AML-193 (cell line): ENCODE measurements at regions not wholly inside any gene's neighbourhood (a gene's known extent, or its start where the extent isn't known, plus 50 kb on each side); places are given as distances from the start of the nearest gene placed in this dataset.

Experiments
- DNase-seq, 2 experiments: peaks; one replicate each; lab custom pipeline; 2025; lab: John Stamatoyannopoulos, UW

DNA sequence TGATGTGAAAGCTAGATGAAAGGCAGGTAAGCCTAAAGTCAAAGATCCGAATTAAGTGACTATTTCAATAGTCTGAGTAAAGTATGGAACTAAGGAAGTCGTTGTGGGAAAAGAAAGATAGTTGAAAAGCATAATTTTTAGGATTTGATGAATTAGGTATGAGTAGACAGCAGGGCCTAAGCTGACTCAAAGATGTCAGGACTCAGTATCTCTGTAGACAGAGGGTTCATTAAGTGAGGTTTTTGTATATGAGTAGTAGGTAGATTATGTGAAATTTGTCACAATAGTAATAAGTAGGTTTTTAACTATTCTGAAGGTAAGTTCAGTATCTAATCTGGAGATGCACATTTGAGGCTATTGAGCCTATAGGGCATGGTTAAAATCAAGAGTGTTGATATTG, 196.4 kb downstream of the RASSF9 start:
- no peak for DNase-seq

DNA sequence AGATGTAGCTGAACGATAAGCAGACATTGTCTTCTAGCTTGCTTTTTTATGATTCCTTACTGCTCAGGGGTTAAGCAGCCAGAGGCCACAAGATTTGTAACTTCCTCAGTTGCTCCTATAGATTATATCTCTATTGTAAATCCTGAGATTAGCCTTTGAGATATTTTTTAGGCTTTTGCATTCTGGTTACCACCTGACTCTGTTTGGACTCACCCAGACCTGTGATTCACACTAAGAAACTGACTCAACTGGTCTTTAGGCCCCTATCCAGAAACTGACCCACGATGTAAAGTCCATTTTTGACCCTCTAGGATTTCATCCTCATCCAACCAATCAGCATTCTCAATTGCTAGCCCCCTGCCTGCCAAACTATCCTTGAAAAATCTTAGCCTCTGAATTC, 194.4 kb downstream of the RASSF9 start:
- no peak for DNase-seq

DNA sequence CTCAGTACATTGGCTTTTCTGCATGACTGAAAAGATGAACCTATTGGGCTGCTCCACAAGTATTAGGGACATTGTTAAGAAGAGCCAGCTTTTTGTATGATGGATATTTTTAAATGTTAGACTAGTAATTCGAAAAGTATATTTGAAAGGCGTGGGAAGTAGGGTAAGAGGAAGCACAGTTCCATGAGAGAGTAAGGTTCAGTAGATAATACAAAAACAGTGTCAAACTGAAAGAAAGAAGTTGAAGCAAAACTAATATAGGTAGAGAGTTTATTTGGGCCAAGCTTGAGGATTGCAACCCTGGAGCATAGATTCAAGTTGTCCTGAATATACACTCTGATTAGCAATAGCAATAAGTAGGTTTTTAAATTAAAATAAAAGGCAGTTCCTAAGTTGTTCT, 193.9 kb downstream of the RASSF9 start:
- no peak for DNase-seq

DNA sequence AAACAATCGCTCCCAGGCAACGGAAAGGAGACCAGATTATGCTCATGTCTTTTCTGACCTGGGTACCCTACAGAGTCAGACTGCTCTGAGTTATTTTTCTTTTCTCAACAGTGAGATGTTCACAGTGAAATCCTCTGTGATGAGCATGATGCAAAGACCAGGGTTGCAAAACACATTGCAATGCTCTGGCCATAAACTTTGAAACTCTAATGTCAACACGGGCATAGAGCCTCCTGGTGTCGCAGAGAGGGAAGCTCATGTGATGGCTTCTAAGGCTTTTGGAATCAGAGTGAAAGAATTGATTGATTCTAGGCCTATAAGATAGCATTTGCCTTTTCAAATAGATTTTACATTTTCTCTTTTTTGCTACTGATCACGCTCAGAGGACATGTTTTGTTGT, 193.4 kb downstream of the RASSF9 start:
- peak; percentile 53 to 69 for DNase-seq

DNA sequence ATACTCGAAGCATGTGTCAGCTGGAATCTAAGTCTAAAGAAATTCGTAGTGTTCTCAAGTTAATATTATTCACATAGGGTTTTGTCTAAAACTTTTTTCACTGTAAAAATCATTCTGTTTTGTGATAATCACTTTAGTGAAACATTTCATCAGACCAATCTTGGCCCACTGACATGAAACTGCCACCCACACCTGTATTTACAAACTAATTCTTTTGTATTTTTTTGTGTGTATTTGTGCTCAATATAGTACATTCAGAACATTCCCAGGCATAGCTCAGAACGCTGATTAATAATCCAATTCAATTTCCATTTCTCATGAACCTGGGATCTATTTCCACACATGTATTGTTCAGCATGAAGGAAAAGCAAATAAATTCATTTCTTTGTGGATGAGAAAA, 191.7 kb downstream of the RASSF9 start:
- no peak for DNase-seq

DNA sequence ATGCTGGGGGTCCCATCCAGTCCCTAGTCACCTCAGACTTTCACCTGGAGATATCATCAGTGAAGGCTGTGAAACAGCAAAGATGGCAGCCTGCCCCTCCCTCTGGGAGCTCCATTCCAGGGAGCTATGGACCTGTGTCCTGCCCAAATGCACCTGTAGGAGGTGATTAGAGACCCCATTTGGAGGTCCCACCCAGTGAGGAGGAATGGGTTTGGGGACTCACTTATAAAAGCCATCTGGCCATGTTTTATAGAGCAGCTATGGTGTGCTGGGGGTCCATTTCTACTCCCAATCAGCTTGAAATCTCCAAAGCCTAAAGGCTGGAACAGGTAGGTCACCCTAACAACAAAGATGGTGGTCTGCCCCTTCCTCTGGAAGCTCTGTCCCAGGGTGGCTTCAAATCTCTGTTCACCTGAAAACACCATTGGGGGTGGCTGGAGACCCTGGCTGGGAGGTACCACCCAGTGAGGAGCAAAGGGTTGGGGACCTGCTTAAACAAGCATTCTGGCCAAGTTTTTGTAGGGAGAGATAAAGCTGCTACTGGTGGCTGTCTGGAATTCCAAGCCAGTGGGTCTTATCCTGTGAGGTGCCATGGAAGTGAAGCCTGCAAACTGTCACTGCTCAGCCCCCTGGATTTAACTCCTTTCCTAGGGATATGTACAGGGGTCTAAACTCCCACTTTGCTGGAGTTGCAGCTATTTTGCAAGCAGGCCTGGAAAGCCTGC, 182.3 kb downstream of the RASSF9 start:
- no peak for DNase-seq

DNA sequence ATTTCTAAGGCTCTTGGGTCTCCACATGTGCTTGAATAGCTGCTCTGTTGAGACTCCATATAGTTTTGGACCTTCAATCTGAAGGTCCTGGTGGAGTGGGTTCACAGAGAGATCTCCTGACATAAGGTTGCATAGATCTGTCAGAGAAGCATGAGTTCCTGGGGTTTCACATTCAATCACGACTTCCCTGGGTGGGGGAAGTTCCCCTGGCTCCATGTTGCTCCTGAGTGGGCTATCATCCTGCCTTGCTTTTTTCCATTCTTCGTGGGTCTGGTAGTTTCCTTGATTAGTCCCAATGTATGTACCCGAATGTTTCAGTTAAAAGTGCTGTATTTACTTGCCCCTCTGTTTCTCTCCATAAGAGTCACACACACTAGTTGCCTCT, 181.8 kb downstream of the RASSF9 start:
- no peak for DNase-seq

DNA sequence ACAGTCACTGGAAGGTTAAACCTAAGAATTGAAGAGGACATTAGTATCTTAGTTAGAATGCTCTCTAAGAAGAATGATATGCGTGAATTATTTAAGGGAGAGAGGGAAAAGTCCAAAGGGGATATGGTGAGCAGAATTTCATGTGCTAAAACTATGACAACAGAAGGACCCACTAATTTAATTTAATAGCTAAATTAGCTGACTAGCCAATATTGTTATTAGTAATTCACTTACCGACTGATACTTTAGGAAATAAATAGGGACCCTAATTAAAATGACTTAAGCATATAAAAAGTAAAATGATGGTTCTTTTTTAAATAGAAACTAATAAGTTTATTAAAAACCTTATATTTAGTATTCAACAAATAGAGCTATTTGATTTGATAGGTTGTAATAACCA, 179.6 kb downstream of the RASSF9 start:
- no peak for DNase-seq

DNA sequence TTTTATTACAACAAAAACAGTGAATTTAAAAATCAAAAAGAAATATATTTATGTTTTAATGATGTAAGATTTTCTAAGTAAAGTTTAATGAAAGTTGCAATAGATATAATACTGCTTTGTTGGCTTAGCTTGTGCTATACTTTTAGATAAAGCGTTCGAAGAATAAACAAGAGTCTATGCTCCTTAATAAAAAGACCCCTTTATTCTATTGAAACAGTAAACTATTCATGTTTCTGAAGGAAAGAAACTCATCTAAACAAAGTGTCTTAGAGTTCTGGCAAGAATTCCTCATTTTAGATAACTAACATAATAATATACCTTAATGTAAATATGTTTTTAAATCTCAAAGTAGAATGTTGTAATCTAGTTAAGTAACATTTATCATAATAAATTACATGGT, 179.0 kb downstream of the RASSF9 start:
- DNase-seq: no peak

DNA sequence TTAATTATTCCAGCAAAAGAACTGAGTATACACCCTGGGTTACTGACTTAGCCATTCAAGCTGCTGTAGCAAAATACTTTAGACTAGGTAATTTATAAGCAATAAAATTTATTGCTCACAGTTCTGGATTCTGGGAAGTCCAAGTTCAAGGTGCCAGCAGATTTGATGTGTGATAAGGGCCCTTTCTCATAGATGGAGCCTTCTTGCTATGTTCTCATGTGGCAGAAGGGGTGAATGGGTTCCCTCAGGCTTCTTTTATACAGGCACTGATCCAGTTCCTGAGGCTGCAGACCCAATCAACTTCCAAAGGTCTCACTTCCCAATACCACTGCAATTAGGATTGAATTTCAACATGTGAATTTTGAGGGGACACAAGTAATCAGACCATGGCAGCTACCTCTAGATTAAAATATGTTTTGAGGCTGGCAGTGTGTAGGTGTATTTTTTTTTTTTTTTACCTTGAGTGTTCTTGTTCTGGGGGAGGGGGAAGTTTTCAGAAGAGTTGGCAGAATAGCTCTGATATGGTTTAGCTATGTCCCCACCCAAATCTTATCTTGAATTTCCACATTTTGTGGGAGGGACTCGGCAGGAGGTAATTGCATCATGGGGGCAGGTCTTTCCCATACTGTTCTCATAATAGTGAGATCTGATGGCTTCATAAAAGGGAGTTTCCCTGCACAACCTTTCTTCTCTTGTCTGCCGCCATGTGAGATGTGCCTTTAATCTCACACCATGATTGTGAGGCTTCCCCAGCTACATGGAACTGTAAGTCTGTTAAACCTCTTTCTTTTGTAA, 178.2 kb downstream of the RASSF9 start:
- no peak for DNase-seq

DNA sequence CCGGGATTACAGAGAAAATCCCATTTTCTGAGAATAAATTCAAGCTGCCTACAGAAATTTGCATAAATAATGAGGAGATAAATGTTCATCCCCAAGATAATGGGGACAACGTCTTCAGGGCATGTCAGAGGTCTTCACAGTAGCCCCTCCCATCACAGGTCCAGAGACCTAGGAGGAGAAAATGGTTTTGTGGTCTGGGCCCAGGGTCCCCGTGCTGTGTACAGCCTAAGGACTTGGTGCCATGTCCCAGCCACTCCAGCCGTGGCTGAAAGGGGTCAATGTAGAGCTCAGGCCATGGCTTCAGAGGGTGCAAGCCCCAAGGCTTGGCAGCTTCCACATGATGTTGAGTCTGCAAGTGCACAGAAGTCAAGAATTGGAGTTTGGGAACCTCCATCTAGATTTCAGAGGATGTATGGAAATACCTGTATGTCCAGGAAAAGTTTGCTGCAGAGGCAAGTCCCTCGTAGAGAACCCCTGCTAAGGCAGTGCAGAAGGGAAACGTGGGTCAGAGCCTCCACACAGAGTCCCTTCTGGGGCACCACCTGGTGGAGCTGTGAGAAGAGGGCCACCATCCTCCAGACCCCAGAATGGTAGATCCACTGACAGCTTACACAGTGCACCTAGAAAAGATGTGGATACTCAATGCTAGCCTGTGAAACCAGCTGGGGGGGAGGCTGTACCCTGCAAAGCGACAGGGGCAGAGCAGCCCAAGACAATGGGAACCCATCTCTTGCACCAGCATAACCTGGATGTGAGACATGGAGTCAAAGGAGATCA, 176.3 kb downstream of the RASSF9 start:
- no peak for DNase-seq

DNA sequence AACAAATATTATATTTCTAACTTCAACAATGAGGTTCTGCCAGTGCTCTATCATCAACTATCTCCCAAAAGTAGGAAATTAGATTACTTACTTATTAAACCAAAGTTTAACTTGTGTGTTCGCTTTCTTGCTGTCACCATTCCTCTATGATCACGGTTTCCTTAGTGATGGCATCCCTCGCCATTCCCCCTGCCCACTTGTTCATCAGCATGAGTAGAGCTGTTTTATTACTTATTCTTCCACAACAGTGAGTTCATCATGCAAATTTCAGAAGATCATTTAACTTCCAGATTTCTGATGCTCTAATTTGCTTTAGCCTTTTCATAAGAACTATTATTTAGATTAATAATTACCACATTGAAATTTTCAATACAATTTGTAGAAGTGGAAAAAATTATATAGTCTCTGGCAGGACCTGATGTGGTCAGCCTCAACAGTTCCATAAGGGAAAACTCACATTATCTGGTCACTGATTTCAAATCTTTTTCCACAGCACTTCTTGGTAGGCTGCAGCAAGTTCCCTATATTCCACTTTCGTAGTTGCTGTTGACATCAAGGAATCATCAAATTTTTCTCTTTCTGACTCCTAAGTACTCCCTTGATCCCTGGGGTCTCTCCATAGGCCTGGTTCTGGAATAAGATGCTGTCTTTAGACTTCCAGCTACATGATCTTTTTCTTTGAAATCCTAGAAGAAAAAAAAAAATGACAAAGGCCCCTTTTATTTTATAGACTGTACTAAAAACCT, 174.6 kb downstream of the RASSF9 start:
- no peak for DNase-seq

DNA sequence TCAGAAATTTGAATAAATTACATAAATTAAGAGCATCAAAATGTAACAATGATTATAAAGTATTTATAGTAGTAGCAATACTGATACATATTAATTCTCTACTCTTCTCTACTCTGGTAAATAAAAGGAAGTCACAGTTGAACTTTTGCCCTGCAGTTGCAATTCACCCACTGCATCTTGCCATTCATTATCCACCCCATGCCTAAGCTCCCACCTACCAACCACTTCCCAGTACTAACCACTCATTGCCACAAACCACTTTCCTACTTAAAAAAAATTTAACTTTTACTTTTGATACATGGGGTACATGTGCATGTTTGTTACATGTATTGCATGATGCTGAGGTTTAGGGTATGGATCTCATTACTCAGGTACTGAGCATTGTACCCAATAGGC, 174.0 kb downstream of the RASSF9 start:
- DNase-seq: peak; percentile 21 to 35

DNA sequence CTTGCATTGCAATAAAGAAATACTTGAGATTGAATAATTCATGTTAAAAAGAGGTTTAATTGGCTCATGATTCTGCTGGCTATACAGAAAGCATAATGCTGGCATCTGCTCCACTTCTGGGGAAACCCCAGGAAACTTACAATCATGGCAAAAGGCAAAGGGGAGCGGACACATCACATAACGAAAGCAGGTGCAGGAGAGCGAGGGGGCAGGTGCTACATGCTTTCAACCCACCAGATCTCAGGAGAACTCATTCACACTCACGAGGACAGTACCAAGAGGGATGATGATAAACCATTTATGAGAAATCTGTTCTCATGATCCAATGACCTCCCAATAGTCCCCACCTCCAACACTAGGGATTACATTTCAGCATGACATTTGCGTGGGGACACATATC, 172.6 kb downstream of the RASSF9 start:
- no peak for DNase-seq

DNA sequence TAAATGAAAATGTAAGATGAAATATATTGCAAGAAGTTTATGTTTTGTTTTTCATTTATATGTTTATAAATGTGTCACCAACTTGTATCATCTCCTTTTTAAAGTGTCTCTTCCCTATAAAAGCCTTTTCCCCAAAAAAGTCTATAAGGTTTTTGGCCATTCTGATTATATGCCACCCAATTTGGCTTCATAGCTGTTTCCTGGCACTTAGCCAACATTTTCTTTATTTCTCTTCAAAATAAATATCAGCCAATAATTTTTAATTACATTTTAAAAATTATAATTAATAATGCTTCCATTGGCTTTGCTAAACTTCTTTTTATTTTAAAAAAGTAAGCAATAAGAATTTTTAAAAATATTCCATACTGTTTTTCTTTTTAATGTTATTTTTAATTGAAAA, 171.8 kb downstream of the RASSF9 start:
- DNase-seq: no peak

DNA sequence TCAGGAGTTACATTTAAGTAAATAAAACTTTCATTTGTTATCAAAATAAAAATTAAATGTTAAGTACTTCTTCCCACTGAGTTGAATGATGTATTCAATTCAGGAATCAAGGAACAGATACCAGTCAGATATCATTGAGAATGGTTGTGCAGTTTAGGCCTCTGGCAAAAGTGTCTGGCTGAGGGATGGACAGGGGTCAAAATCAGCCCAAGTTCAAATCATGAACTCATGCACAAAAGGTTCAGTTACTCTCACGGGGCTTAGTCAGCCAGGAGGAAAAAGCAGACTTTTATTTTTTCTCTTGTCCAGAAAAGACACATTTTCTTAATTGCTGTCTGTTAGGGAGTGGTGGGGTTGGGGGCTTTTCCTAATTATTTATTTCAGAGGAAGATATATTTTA, 166.3 kb downstream of the RASSF9 start:
- DNase-seq: no peak

DNA sequence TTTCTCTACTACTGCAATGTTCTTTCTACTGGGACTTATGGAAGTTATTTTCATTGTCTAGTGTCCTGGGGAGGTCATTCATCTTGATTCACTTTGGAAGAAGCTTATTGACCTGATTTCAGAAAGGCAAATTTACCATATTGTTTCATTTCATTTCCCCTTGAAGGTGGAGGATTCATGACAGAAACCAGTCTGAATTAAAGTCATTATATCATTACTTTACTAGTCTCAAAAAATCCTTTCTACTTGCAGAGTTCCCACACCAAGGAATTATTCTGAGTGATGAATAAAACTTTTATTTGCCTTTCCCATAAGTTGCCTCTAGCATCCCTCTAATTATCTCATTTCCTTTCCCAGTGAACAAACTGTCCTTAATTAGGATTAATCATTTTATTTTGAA, 163.8 kb downstream of the RASSF9 start:
- DNase-seq: no peak

DNA sequence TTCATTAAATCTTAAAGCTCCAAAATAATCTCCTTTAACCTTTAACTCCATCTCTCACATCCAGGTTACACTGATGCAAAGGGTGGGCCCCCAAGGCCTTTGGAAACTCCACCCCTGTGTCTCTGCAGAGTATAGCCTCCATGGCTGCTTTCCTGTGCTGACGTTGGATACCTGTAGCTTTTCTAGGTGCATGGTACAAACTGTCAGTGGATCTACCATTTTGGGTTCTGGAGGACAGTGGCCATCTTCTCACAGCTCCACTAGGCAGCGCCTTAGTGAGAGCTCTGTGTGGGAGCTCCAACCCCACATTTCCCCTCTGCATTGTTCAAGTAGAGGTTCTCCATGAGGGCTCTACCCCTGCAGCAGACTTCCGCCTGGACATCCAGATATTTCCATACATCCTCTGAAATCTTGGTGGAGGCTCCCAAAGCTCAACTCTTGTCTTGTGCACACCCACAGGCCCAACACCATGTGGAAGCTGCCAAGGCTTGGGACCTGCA, 162.2 kb downstream of the RASSF9 start:
- DNase-seq: no peak

DNA sequence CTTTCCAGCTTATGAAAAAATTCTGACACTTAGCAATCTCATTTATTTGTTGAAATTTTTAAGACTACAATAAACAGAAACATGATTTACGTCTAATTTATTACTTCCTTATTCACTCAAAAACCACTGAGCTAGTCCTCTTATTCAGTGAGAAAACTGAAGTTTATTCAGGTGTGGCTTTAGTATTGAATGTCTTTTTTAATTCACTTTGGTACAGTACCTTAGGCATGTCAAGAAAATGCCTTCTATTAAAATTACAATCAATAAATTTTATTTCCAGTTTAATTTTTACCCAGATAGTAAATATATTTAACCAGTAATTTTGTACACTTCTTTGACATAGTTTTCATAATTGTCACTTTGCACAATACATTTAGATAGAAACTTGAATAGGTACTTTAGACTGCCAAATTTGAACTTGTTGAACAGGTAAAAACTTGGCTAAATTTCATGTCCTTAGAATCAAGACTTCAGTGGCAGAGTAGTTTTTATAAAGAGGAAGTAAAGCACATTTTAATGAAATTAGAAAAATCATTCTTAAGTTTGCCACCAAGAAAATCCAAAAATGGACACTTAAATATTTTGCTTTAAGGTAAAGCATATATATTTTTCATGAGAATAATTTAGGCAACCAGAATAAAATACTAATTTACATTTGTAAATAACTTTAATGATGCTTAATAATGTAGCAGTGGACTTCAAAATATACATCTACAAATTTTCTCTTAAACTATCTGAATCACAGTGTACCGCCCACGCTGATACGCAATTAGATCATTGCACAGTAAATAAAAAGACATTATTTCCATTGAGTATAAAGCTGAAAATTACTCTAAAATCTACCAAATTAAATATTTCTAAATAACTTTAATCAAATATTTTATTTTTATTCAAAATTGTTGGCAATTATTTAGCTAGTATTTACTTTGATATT, 159.1 kb downstream of the RASSF9 start:
- DNase-seq: no peak

DNA sequence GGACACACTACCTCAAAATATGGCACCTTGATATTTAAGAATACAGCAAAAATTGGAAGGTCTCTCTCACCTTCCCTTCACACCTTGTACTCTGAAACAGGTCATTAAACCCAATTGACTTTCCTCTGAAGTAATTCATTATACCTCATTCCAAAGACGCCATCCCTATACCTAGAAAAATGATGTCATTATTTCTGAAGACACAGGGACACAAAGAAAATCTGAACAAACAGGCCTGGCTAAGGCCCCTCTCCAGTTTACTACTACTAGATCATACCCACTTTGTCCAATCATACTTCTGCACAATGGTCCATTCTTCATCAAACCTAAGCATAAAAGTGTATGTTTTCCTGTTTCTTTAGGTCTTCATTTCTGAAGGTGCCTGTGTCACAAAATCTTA, 156.9 kb downstream of the RASSF9 start:
- no peak for DNase-seq

DNA sequence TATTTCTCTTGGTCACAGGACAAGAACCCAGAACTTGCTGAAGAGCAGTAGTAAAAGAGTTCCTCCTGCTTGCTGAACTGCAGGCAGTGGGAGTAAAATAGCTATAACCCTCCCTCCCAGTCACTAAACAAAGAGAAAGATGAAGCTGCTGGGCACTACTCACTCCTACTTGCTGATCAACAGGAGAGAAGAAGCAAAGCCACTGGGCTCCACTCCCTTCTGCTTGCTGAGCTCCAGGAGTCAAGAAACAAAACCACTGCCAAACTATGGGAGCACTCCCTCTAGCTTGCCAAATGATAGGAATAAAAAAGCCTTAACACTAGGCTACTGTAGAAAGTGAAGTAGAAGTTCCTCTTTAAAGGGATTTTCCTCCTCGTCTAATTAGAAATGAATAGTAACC, 155.3 kb downstream of the RASSF9 start:
- no peak for DNase-seq
